OCI-LY1 (cell line): ENCODE measurements at regions not wholly inside any gene's neighbourhood (a gene's known extent, or its start where the extent isn't known, plus 50 kb on each side); places are given as distances from the start of the nearest gene placed in this dataset.

Experiments
- H2AFZ ChIP-seq: fragments of 200-600 bp; sonication (generic), shearing (Covaris generic); 2 replicates; pipeline ENCODE4 v1.6.0; 2014; ENCODE audit warnings: antibody characterized with exemption, mild to moderate bottlenecking, low read length
- H3F3A ChIP-seq: fragments of 200-600 bp; sonication (generic), shearing (Covaris generic); 2 replicates; pipeline ENCODE4 v1.6.0; 2014; ENCODE audit warnings: mild to moderate bottlenecking, antibody characterized with exemption, low read length, moderate library complexity; ENCODE audit not compliant: insufficient read depth
- H3K27ac ChIP-seq: fragments of 200-600 bp; sonication (generic); 2 replicates; pipeline ENCODE4 v1.5.1; 2014; ENCODE audit warnings: low read length, mixed run types, mild to moderate bottlenecking, low read depth; ENCODE audit not compliant: poor library complexity, severe bottlenecking
- H3K27me3 ChIP-seq: fragments of 200-600 bp; sonication (generic); 2 replicates; pipeline ENCODE4 v1.6.0; 2014; ENCODE audit warnings: antibody characterized with exemption, mild to moderate bottlenecking, low read length, moderate library complexity; ENCODE audit not compliant: insufficient read depth
- H3K36me3 ChIP-seq: fragments of 200-600 bp; sonication (generic); 2 replicates; pipeline ENCODE4 v1.6.1; 2014; ENCODE audit warnings: mild to moderate bottlenecking, antibody characterized with exemption, low read length, moderate library complexity, mixed read lengths; ENCODE audit not compliant: insufficient read depth
- H3K4me1 ChIP-seq: fragments of 200-600 bp; sonication (generic); 2 replicates; pipeline ENCODE4 v1.5.1; 2014; ENCODE audit warnings: mild to moderate bottlenecking, low read length, moderate library complexity; ENCODE audit not compliant: insufficient read depth, severe bottlenecking
- H3K4me2 ChIP-seq: fragments of 200-600 bp; sonication (generic), shearing (Covaris generic); 2 replicates; pipeline ENCODE4 v1.6.1; 2014; ENCODE audit warnings: low read length
- H3K4me3 ChIP-seq: fragments of 200-600 bp; sonication (generic); 2 replicates; pipeline ENCODE4 v1.5.1; 2014; ENCODE audit warnings: low read length, low read depth, mild to moderate bottlenecking, mixed read lengths; ENCODE audit not compliant: poor library complexity, severe bottlenecking
- H3K79me2 ChIP-seq: fragments of 200-600 bp; shearing (Covaris generic); 2 replicates; pipeline ENCODE4 v1.6.1; 2016; ENCODE audit warnings: mixed run types, low read length, mixed read lengths; ENCODE audit not compliant: insufficient read depth
- H3K9ac ChIP-seq: fragments of 200-600 bp; sonication (generic), shearing (Covaris generic); 2 replicates; pipeline ENCODE4 v1.6.1; 2014; ENCODE audit warnings: mild to moderate bottlenecking, low read length, mixed read lengths
- H3K9me2 ChIP-seq: fragments of 200-600 bp; sonication (generic), shearing (Covaris generic); 2 replicates; pipeline ENCODE4 v1.6.1; 2014; ENCODE audit warnings: low read depth, mild to moderate bottlenecking, low read length, mixed read lengths
- H3K9me3 ChIP-seq: fragments of 200-600 bp; shearing (Covaris generic); 2 replicates; pipeline ENCODE4 v1.6.1; 2014; ENCODE audit warnings: low read length, mixed read lengths
- H4K20me1 ChIP-seq: fragments of 200-600 bp; sonication (generic), shearing (Covaris generic); 2 replicates; pipeline ENCODE4 v1.6.0; 2016; ENCODE audit warnings: mild to moderate bottlenecking, low read length; ENCODE audit not compliant: insufficient read depth
- CTCF ChIP-seq: fragments of 200-600 bp; sonication (generic), shearing (Covaris generic); IDR thresholded peaks from 2 replicates; pipeline ENCODE4 v1.5.1; 2017; ENCODE audit warnings: mild to moderate bottlenecking, antibody characterized with exemption, low read length, moderate library complexity, mixed read lengths
- EZH2 ChIP-seq: fragments of 200-600 bp; sonication (generic), shearing (Covaris generic); IDR thresholded peaks from 2 replicates; pipeline ENCODE4 v1.8.0; 2017; ENCODE audit warnings: borderline replicate concordance, mixed run types, mild to moderate bottlenecking, antibody characterized with exemption, low read length, moderate library complexity, mixed read lengths

DNA sequence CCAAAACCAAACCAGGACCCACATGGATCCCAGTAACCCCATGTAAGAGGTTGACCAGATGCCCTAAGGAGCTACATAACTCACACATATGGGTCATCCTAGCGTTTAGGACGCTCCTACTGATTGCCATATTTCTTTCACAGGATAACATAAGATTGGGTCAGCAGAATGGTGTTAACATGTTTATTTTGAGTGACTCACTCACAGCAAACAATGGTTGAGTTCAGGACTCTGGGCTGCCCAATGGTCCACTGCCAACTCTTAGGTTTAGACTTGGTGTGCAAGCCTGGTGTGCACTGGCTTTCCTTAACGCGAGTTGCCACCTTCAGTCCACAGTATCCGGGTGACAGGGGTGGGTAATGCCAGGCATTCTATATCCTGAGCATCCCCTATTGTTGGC, 211.5 kb downstream of the GPAM start:
- no peaks in the 10 kb centered on the region for H3F3A ChIP-seq
- H3K36me3 ChIP-seq, result no peaks in the 10 kb centered on the region
- H3K4me2 ChIP-seq, result no peak overlapping the region
- H3K4me3 ChIP-seq, result no peak overlapping the region
- TF ChIP-seq CTCF (no peak), EZH2 (no peak)
- H3K27me3 ChIP-seq, result no peaks in the 10 kb centered on the region
- H3K27ac ChIP-seq, result no peak overlapping the region
- no peaks in the 10 kb centered on the region for H3K4me1 ChIP-seq
- H3K9ac ChIP-seq, result no peak overlapping the region
- H2AFZ ChIP-seq, result no peak overlapping the region
- H3K9me2 ChIP-seq, result no peaks in the 10 kb centered on the region
- no peaks in the 10 kb centered on the region for H3K9me3 ChIP-seq
- no peaks in the 10 kb centered on the region for H4K20me1 ChIP-seq
- H3K79me2 ChIP-seq, result no peaks in the 10 kb centered on the region

GRCh38 chr10:111973306-111973705, 210.3 kb downstream of the GPAM start:
- no peaks in the 10 kb centered on the region for H3K9me3 ChIP-seq
- H3K79me2 ChIP-seq, result no peaks in the 10 kb centered on the region
- H4K20me1 ChIP-seq, result no peaks in the 10 kb centered on the region
- H3K9me2 ChIP-seq, result no peaks in the 10 kb centered on the region
- H3F3A ChIP-seq, result no peaks in the 10 kb centered on the region
- no peaks in the 10 kb centered on the region for H3K4me1 ChIP-seq
- H3K4me2 ChIP-seq, result no peak overlapping the region
- no peak overlapping the region for H3K4me3 ChIP-seq
- TF ChIP-seq CTCF (no peak), EZH2 (no peak)
- no peaks in the 10 kb centered on the region for H3K36me3 ChIP-seq
- no peak overlapping the region for H2AFZ ChIP-seq
- H3K27ac ChIP-seq, result no peak overlapping the region
- H3K9ac ChIP-seq, result no peak overlapping the region
- no peaks in the 10 kb centered on the region for H3K27me3 ChIP-seq

GRCh38 chr10:111973826-111974225, 209.7 kb downstream of the GPAM start:
- Histone ChIP-seq H3K9ac (no peak overlapping the region), H3K27me3 (no peaks in the 10 kb centered on the region), H3F3A (no peaks in the 10 kb centered on the region), H3K4me3 (no peak overlapping the region), H3K27ac (no peak overlapping the region), H3K4me1 (no peaks in the 10 kb centered on the region), H3K9me2 (no peaks in the 10 kb centered on the region), H3K36me3 (no peaks in the 10 kb centered on the region), H2AFZ (no peak overlapping the region), H3K9me3 (no peaks in the 10 kb centered on the region), H3K79me2 (no peaks in the 10 kb centered on the region), H3K4me2 (no peak overlapping the region), H4K20me1 (no peaks in the 10 kb centered on the region)
- TF ChIP-seq CTCF, result no peak
- TF ChIP-seq EZH2, result no peak
